Liver (tissue), 7 donors: ENCODE measurements at regions not wholly inside any gene's neighbourhood (a gene's known extent, or its start where the extent isn't known, plus 50 kb on each side); places are given as distances from the start of the nearest gene placed in this dataset.

Experiments used
- DNase-seq: peaks from one replicate; pipeline ENCODE4 v3.0.0-alpha.2; 2017; ENCODE audit warnings: low spot score
- H3K27ac ChIP-seq, 2 donors: one replicate each; pipeline ENCODE4 v1.7.0; 2013; ENCODE audit warnings: inconsistent platforms in 2 of 2, low read length in 2 of 2, control low read depth in 1 of 2, low read depth in 1 of 2, mild to moderate bottlenecking in 1 of 2
- H3K27me3 ChIP-seq, 4 donors: one replicate each; pipeline versions ENCODE4 v1.6.1 to v1.7.0; 2013; ENCODE audit warnings: low read length in 3 of 4, inconsistent platforms in 1 of 4, mild to moderate bottlenecking in 1 of 4, moderate library complexity in 1 of 4; ENCODE audit not compliant: control insufficient read depth in 4 of 4, insufficient read depth in 4 of 4
- H3K36me3 ChIP-seq, 4 donors: one replicate each; pipeline versions ENCODE4 v1.6.1 to v1.7.0; 2013; ENCODE audit warnings: low read length in 3 of 4, mild to moderate bottlenecking in 3 of 4, low read depth in 1 of 4, moderate library complexity in 1 of 4; ENCODE audit not compliant: control insufficient read depth in 4 of 4, insufficient read depth in 3 of 4
- H3K4me1 ChIP-seq, 4 donors: one replicate each; pipeline versions ENCODE4 v1.6.1 to v1.7.0; 2013; ENCODE audit warnings: low read length in 3 of 4, mild to moderate bottlenecking in 3 of 4, moderate library complexity in 1 of 4; ENCODE audit not compliant: control insufficient read depth in 4 of 4, insufficient read depth in 4 of 4
- H3K4me3 ChIP-seq, 3 donors: one replicate each; pipeline versions ENCODE4 v1.6.1 to v1.7.0; 2013; ENCODE audit warnings: low read length in 3 of 3, control low read depth in 1 of 3, low read depth in 1 of 3, mild to moderate bottlenecking in 1 of 3
- H3K9ac ChIP-seq, 2 donors: one replicate each; pipeline ENCODE4 v1.7.0; 2013; ENCODE audit warnings: low read length in 2 of 2, mild to moderate bottlenecking in 2 of 2, moderate library complexity in 2 of 2, control low read depth in 1 of 2, low read depth in 1 of 2
- H3K9me3 ChIP-seq, 4 donors: one replicate each; pipeline versions ENCODE4 v1.6.1 to v1.7.0; 2013; ENCODE audit warnings: low read length in 3 of 4; ENCODE audit not compliant: control insufficient read depth in 4 of 4
- ATF3 ChIP-seq: IDR thresholded peaks from 2 replicates; pipeline ENCODE4 v1.6.1; 2016; ENCODE audit warnings: antibody characterized with exemption
- CTCF ChIP-seq: fragments of 150-350 bp; IDR thresholded peaks from 2 replicates; pipeline ENCODE4 v1.5.1; 2017; ENCODE audit warnings: improper control_type of control experiment, low read depth, low read length; ENCODE audit not compliant: missing input control
- EGR1 ChIP-seq, 2 donors: IDR thresholded peaks; 2 replicates each; pipeline ENCODE4 v1.6.1; 2016 to 2018; ENCODE audit warnings: antibody characterized with exemption in 2 of 2, low read depth in 2 of 2
- FOXA1 ChIP-seq: IDR thresholded peaks from 2 replicates; pipeline ENCODE4 v1.6.1; 2016; ENCODE audit warnings: antibody characterized with exemption
- FOXA2 ChIP-seq: IDR thresholded peaks from 2 replicates; pipeline ENCODE4 v1.6.1; 2016; ENCODE audit warnings: antibody characterized with exemption
- GABPA ChIP-seq, 2 donors: IDR thresholded peaks in 1 of 2; conservative IDR thresholded peaks in 1 of 2; 2 replicates each; pipeline ENCODE4 v1.6.1; 2016; ENCODE audit warnings: antibody characterized with exemption in 2 of 2, mild to moderate bottlenecking in 1 of 2, moderate library complexity in 1 of 2
- HNF4A ChIP-seq, 2 donors: conservative IDR thresholded peaks; 2 replicates each; pipeline ENCODE4 v1.6.1; 2016; ENCODE audit warnings: antibody characterized with exemption in 2 of 2, mild to moderate bottlenecking in 2 of 2
- HNF4G ChIP-seq: IDR thresholded peaks from 2 replicates; pipeline ENCODE4 v1.6.1; 2016; ENCODE audit warnings: antibody characterized with exemption
- JUND ChIP-seq, 2 donors: IDR thresholded peaks; 2 replicates each; pipeline ENCODE4 v1.6.1; 2016; ENCODE audit warnings: antibody characterized with exemption in 2 of 2
- MAX ChIP-seq: IDR thresholded peaks from 2 replicates; pipeline ENCODE4 v1.6.1; 2016; ENCODE audit warnings: antibody characterized with exemption
- NR2F2 ChIP-seq: IDR thresholded peaks from 2 replicates; pipeline ENCODE4 v1.6.1; 2016; ENCODE audit warnings: antibody characterized with exemption
- RAD21 ChIP-seq, 2 donors: IDR thresholded peaks; 2 replicates each; pipeline ENCODE4 v1.6.1; 2016; ENCODE audit warnings: antibody characterized with exemption in 2 of 2, mild to moderate bottlenecking in 2 of 2
- REST ChIP-seq: IDR thresholded peaks from 2 replicates; pipeline ENCODE4 v1.6.1; 2016; ENCODE audit warnings: antibody characterized with exemption, mild to moderate bottlenecking
- RXRA ChIP-seq, 2 donors: IDR thresholded peaks; 2 replicates each; pipeline ENCODE4 v1.6.1; 2017 to 2018; ENCODE audit warnings: antibody characterized with exemption in 2 of 2, mild to moderate bottlenecking in 1 of 2
- SP1 ChIP-seq: IDR thresholded peaks from 2 replicates; pipeline ENCODE4 v1.6.1; 2018; ENCODE audit warnings: antibody characterized with exemption, mild to moderate bottlenecking
- TAF1 ChIP-seq: conservative IDR thresholded peaks from 2 replicates; pipeline ENCODE4 v1.6.1; 2016; ENCODE audit warnings: antibody characterized with exemption, mild to moderate bottlenecking
- YY1 ChIP-seq: IDR thresholded peaks from 2 replicates; pipeline ENCODE4 v1.6.1; 2016; ENCODE audit warnings: antibody characterized with exemption, mild to moderate bottlenecking
- ZBTB33 ChIP-seq: IDR thresholded peaks from 2 replicates; pipeline ENCODE4 v1.6.1; 2016; ENCODE audit warnings: antibody characterized with exemption
- donor health status: healthy.
- donor health status: healthy.
- donor health status: healthy.
- donor health status: healthy.

- Histone ChIP-seq H3K27ac (no peak overlapping the region), H3K36me3 (no peaks in the 10 kb centered on the region), H3K27me3 (peaks cover 0 to 3% (median 0%) of the 10 kb centered on the region in 4 donors), H3K4me3 (no peak overlapping the region), H3K9me3 (no peaks in the 10 kb centered on the region), H3K4me1 (no peaks in the 10 kb centered on the region), H3K9ac (no peak overlapping the region)
- no peak for TF ChIP-seq ATF3
- TF ChIP-seq NR2F2 = no peak
- TF ChIP-seq JUND (IDR thresholded peaks at IDR 0.05) = no peak
- no peak for TF ChIP-seq SP1
- TF ChIP-seq CTCF = no peak
- no peak for TF ChIP-seq FOXA1
- no peak for TF ChIP-seq RXRA (IDR thresholded peaks at IDR 0.05)
- TF ChIP-seq YY1 = no peak
- TF ChIP-seq RAD21 (IDR thresholded peaks at IDR 0.05) = no peak
- no peak for TF ChIP-seq REST
- no peak for TF ChIP-seq MAX
- TF ChIP-seq FOXA2 = no peak
- TF ChIP-seq HNF4G = no peak
- no peak for TF ChIP-seq GABPA (IDR thresholded peaks at IDR 0.05 in 1 of 2, conservative IDR thresholded peaks at IDR 0.05 in 1 of 2)
- no peak for TF ChIP-seq ZBTB33
- TF ChIP-seq TAF1 = no peak
- no peak for TF ChIP-seq EGR1 (IDR thresholded peaks at IDR 0.05; ENCODE audit: low read depth in 2 of 2)
- no peak for TF ChIP-seq HNF4A (conservative IDR thresholded peaks at IDR 0.05)
- no peak for DNase-seq
These were observed 608.7 kb downstream of the PLPP3 start for GRCh38 chr1:55970526-55971110.
